ENCODE measurements at regions not wholly inside any gene's neighbourhood (a gene's known extent, or its start where the extent isn't known, plus 50 kb on each side); places are given as distances from the start of the nearest gene placed in this dataset.
"Not testable (repeated sequence)": the region's sequence is repeated elsewhere in the genome, so short reads cannot be mapped to it uniquely, and the experiment has no call there.

GRCh38 chr2:111620281-111620680 is 263.7 kb downstream of the ANAPC1 start:
- no peak for DNase-seq (ENCODE audit: low spot score)

- DNase-seq (ENCODE audit: low spot score): no peak
These were observed 261.1 kb downstream of the ANAPC1 start for GRCh38 chr2:111622859-111623258.

- DNase-seq (ENCODE audit: low spot score): no peak
These were observed 260.6 kb downstream of the ANAPC1 start for GRCh38 chr2:111623380-111623779.

GRCh38 chr2:111624411-111625156 is 259.4 kb downstream of the ANAPC1 start:
- DNase-seq (ENCODE audit: low spot score): no peak

- DNase-seq (ENCODE audit: low spot score): not testable (repeated sequence)
These were observed 258.8 kb downstream of the ANAPC1 start for GRCh38 chr2:111625157-111625537.

GRCh38 chr2:111626037-111626864 is 257.7 kb downstream of the ANAPC1 start:
- DNase-seq (ENCODE audit: low spot score): no peak

GRCh38 chr2:111626865-111627163 is 257.2 kb downstream of the ANAPC1 start:
- DNase-seq (ENCODE audit: low spot score): no peak

- no peak for DNase-seq (ENCODE audit: low spot score)
These were observed 256.7 kb downstream of the ANAPC1 start for GRCh38 chr2:111627256-111627655.

GRCh38 chr2:111628221-111628620 is 255.8 kb downstream of the ANAPC1 start:
- DNase-seq (ENCODE audit: low spot score): no peak

- DNase-seq (ENCODE audit: low spot score): no peak
These were observed 254.0 kb downstream of the ANAPC1 start for GRCh38 chr2:111629983-111630382.

GRCh38 chr2:111632661-111633060 is 251.3 kb downstream of the ANAPC1 start:
- DNase-seq (ENCODE audit: low spot score): no peak

- DNase-seq (ENCODE audit: low spot score): no peak
These were observed 250.8 kb downstream of the ANAPC1 start for GRCh38 chr2:111633189-111633588.

- no peak for DNase-seq (ENCODE audit: low spot score)
These were observed 250.3 kb downstream of the ANAPC1 start for GRCh38 chr2:111633643-111634042.

- no peak for DNase-seq (ENCODE audit: low spot score)
These were observed 249.8 kb downstream of the ANAPC1 start for GRCh38 chr2:111634050-111634794.

GRCh38 chr2:111634995-111635538 is 248.9 kb downstream of the ANAPC1 start:
- no peak for DNase-seq (ENCODE audit: low spot score)

GRCh38 chr2:111636905-111637304 is 247.1 kb downstream of the ANAPC1 start:
- no peak for DNase-seq (ENCODE audit: low spot score)

GRCh38 chr2:111638274-111638877 is 245.6 kb downstream of the ANAPC1 start:
- DNase-seq (ENCODE audit: low spot score): no peak

- DNase-seq (ENCODE audit: low spot score): no peak
These were observed 243.5 kb downstream of the ANAPC1 start for GRCh38 chr2:111640480-111640879.

- DNase-seq (ENCODE audit: low spot score): no peak
These were observed 241.2 kb downstream of the ANAPC1 start for GRCh38 chr2:111642586-111643327.

GRCh38 chr2:111643759-111644158 is 240.2 kb downstream of the ANAPC1 start:
- no peak for DNase-seq (ENCODE audit: low spot score)

GRCh38 chr2:111647359-111647758 is 236.6 kb downstream of the ANAPC1 start:
- DNase-seq (ENCODE audit: low spot score): no peak
